GM18499 (cell line): ENCODE measurements at regions not wholly inside any gene's neighbourhood (a gene's known extent, or its start where the extent isn't known, plus 50 kb on each side); places are given as distances from the start of the nearest gene placed in this dataset.
"Not testable (repeated sequence)": the region's sequence is repeated elsewhere in the genome, so short reads cannot be mapped to it uniquely, and the experiment has no call there.

Source experiments
- ATAC-seq: cut with Tn5 transposase; IDR thresholded peaks from one replicate; pipeline ENCODE4 v1.9.1; 2021; ENCODE audit warnings: moderate number of reproducible peaks; ENCODE audit not compliant: insufficient read depth, unreplicated experiment

GRCh38 chrX:150269605-150270254 lies 93.4 kb upstream of the MAMLD1 start:
- no peak for ATAC-seq

GRCh38 chrX:150270622-150271021 lies 92.5 kb upstream of the MAMLD1 start:
- no peak for ATAC-seq

- ATAC-seq = not testable (repeated sequence)
Measured at GRCh38 chrX:150273575-150274294, 89.4 kb upstream of the MAMLD1 start.

- no peak for ATAC-seq
Measured at GRCh38 chrX:150282953-150283352, 80.2 kb upstream of the MAMLD1 start.

GRCh38 chrX:150291014-150291413 lies 72.1 kb upstream of the MAMLD1 start:
- ATAC-seq = no peak

GRCh38 chrX:150293311-150294013 lies 69.7 kb upstream of the MAMLD1 start:
- ATAC-seq = no peak

GRCh38 chrX:150298841-150299551 lies 64.1 kb upstream of the MAMLD1 start:
- ATAC-seq = no peak

- no peak for ATAC-seq
Measured at GRCh38 chrX:150299579-150299978, 63.5 kb upstream of the MAMLD1 start.

- no peak for ATAC-seq
Measured at GRCh38 chrX:150303386-150304097, 59.6 kb upstream of the MAMLD1 start.

GRCh38 chrX:150306002-150306401 lies 57.1 kb upstream of the MAMLD1 start:
- no peak for ATAC-seq

- ATAC-seq = no peak
Measured at GRCh38 chrX:150308041-150308440, 55.1 kb upstream of the MAMLD1 start.

GRCh38 chrX:150308532-150309157 lies 54.5 kb upstream of the MAMLD1 start:
- no peak for ATAC-seq

- no peak for ATAC-seq
Measured at GRCh38 chrX:150310417-150310816, 52.7 kb upstream of the MAMLD1 start.

GRCh38 chrX:150310881-150311280 lies 52.2 kb upstream of the MAMLD1 start:
- no peak for ATAC-seq

GRCh38 chrX:150312931-150313330 lies 50.2 kb upstream of the MAMLD1 start:
- no peak for ATAC-seq
